ENCODE measurements at regions not wholly inside any gene's neighbourhood (a gene's known extent, or its start where the extent isn't known, plus 50 kb on each side); places are given as distances from the start of the nearest gene placed in this dataset.

- ChIA-PET CTCF (ENCODE audit: low intra/inter-chr PET ratio, low total read pairs) (no interaction called here), POLR2A (no interaction called here)
- Histone ChIP-seq H3K4me2 (ENCODE audit: low read depth, low read length) (no peak overlapping the region), H4K20me1 (ENCODE audit: insufficient read depth, low read length) (no peaks in the 10 kb centered on the region), H3K36me3 (replicated peaks in 1 of 2; ENCODE audit: control insufficient read depth in 1 of 2, insufficient read depth in 2 of 2, low read length in 2 of 2) (no peaks in the 10 kb centered on the region), H3K9ac (ENCODE audit: insufficient read depth, low read depth, low read length) (no peak overlapping the region), H2AFZ (ENCODE audit: low read length) (no peak overlapping the region), H3K27ac (ENCODE audit: extremely low read length, insufficient read depth, low read length) (no peak overlapping the region), H3K27me3 (ENCODE audit: control insufficient read depth in 1 of 2, insufficient read depth in 2 of 2, low read length in 2 of 2) (no peaks in the 10 kb centered on the region), H3K9me3 (ENCODE audit: low read length) (no peaks in the 10 kb centered on the region), H3K4me3 (replicated peaks in 1 of 3; ENCODE audit: insufficient read depth in 1 of 3, low read depth in 2 of 3, low read length in 3 of 3) (no peak overlapping the region), H3K4me1 (ENCODE audit: insufficient read depth, low read length) (no peaks in the 10 kb centered on the region), H3K79me2 (ENCODE audit: insufficient read depth, low read length) (no peaks in the 10 kb centered on the region)
- in situ Hi-C loops (cut with HindIII; ENCODE audit: extremely low pct_ligation_motif_present, low pct_unique_long_range_greater_than_20kb) = no loop called here
- FAIRE-seq (no peak), DNase-seq (ENCODE audit: low spot score) (no peak), ATAC-seq (no peak)
- intact Hi-C loops (cut with micrococcal nuclease; ENCODE audit: unreplicated experiment) = no loop called here
- BruUV-seq (replicated peaks) = no TSS peak
- no peak for TF ChIP-seq AHDC1 (CRISPR knock-in tag; IDR thresholded peaks at IDR 0.05; ENCODE audit: borderline replicate concordance)
- TF ChIP-seq KDM3A (CRISPR knock-in tag; IDR thresholded peaks at IDR 0.05; ENCODE audit: low read depth) = no peak
- TF ChIP-seq ZNF234 (CRISPR knock-in tag; conservative IDR thresholded peaks at IDR 0.05) = no peak
- TF ChIP-seq CC2D1A (CRISPR knock-in tag; IDR thresholded peaks at IDR 0.05) = no peak
- no peak for TF ChIP-seq HOMEZ (CRISPR knock-in tag; IDR thresholded peaks at IDR 0.05; ENCODE audit: low read depth)
- no peak for TF ChIP-seq SOX13 (IDR thresholded peaks at IDR 0.05)
- no peak for TF ChIP-seq SOX13 (CRISPR knock-in tag; conservative IDR thresholded peaks at IDR 0.05 in 1 of 2, IDR thresholded peaks at IDR 0.05 in 1 of 2)
- no peak for TF ChIP-seq KLF15 (CRISPR knock-in tag; IDR thresholded peaks at IDR 0.05; ENCODE audit: borderline replicate concordance)
- TF ChIP-seq ZNF7 (CRISPR knock-in tag; IDR thresholded peaks at IDR 0.05) = no peak
- TF ChIP-seq KLF6 (CRISPR knock-in tag; IDR thresholded peaks at IDR 0.05) = no peak
- no peak for TF ChIP-seq ARNTL (CRISPR knock-in tag; IDR thresholded peaks at IDR 0.05)
- TF ChIP-seq TP53 (CRISPR knock-in tag; conservative IDR thresholded peaks at IDR 0.05) = no peak
- no peak for TF ChIP-seq ZNF782 (CRISPR knock-in tag; IDR thresholded peaks at IDR 0.05; ENCODE audit: borderline replicate concordance)
- no peak for TF ChIP-seq ZNF564 (CRISPR knock-in tag; IDR thresholded peaks at IDR 0.05)
- TF ChIP-seq ZBTB34 (CRISPR knock-in tag; IDR thresholded peaks at IDR 0.05) = no peak
- no peak for TF ChIP-seq ZNF777 (CRISPR knock-in tag; IDR thresholded peaks at IDR 0.05)
These were observed 114.3 kb upstream of the TNC start for GRCh38 chr9:115232181-115232774.
